NCI-H1105 (cell line): ENCODE measurements at regions not wholly inside any gene's neighbourhood (a gene's known extent, or its start where the extent isn't known, plus 50 kb on each side); places are given as distances from the start of the nearest gene placed in this dataset.

ENCODE experiments used
- DNase-seq: peaks from one replicate; lab custom pipeline; 2025; lab: John Stamatoyannopoulos, UW

DNA sequence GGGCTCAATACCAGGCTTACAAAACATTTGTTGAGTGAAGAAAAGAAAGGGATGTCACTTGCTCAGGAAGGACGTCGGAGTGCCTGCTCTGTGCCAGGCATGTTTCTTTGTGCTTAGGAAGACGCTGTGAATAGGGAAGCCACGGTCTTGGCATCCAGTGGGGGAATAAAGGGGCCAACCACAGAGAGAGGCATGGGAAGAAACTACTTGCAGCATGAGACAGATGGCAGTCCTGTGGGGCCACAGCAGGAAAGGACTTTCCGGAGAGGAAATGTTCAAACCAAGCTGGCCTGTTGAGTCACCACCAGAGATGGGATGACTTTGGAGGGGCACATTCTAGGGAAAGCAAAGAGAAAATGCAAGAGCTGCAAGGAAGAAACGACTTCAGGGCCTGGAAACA, 173.2 kb downstream of the CDH26 start:
- DNase-seq: no peak

DNA sequence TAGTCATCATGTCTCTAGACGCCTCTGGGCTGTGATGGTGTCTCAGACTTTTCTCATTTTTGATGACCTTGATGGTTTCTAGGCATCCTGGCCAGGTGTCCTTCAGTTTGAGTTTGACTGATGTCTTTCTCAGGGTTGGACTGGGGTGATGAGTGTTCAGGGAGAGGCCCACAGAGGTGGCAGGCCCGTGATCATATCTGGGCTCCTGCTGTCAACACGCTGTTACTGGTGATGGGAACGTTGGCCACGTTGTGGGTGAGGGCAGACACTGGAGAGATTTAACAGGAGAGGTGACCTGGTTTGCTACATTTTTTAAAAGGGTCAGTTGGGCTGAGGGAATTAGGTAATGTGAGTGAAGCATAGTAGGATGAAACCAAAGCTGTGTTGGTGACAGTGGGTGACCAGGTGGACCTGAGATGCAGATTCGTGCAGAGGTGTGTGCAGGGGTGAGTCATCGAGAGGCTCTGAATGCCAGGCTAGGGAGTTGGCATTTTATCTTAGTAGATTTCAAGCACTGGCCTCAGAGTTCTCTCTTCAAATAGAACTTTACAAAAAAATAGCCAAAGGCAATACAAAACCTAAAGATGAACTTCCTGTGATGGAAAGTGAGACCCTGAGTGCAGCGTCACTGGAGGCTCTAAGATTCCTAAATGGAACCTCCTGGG, 174.1 kb downstream of the CDH26 start:
- DNase-seq: no peak

DNA sequence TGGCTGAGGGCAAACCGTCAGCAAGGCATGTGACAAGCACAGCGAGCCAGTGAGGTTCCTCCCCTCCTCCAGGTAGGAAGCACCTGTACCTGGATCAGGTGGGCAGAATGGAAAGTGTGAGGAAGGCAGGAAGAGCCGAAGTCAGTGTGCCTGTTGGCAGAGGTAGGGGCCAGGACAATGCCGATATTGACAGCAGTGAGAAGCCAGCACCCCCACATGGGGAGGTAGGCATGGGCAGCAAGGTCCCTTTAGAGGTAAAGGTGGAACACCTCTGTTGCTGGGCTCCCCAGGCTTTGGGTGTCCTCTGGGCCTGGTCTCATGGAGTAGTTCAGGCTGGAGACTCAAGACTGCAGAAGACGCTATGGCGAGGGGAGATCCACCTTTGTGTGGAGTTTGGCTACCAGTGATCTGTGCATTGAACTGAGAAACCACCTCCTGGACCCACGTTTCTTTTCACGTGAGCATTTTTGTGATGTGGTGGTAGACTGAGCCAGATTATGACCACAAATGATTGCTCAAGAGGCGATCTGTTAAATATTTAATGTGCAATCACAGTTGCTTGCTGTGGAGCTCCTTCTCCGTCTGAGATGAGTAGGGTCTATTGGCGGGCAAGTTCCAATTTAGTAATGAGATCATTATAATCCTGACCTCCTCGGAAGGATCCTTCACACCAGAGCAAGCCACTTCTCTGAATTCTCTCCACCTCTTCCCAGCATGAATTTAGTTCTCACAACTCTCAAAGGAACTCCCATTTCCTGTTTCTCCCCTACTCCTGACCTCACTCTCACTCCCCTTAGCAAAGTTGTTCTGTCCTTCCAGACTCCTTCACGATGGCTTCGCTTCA, 174.8 kb downstream of the CDH26 start:
- no peak for DNase-seq

DNA sequence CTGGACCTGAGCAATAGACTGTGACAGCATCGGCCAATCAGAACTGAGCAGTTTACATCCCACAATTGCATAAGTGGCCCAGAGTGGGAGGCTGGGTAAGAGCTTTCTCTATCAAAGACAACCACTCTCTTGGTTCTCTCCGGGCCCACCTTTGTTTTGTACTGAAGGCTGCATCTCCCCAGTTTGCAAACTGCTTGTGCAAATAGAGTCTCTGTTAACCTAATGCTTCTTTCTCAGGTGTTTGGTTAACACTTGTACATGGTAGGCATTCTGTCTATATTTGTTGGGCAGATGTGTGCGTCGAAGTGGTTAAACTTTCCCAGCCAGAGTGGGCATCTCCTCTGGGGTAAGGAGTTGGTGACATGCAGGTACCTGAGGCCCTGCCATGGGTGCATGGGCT, 177.1 kb downstream of the CDH26 start:
- no peak for DNase-seq

DNA sequence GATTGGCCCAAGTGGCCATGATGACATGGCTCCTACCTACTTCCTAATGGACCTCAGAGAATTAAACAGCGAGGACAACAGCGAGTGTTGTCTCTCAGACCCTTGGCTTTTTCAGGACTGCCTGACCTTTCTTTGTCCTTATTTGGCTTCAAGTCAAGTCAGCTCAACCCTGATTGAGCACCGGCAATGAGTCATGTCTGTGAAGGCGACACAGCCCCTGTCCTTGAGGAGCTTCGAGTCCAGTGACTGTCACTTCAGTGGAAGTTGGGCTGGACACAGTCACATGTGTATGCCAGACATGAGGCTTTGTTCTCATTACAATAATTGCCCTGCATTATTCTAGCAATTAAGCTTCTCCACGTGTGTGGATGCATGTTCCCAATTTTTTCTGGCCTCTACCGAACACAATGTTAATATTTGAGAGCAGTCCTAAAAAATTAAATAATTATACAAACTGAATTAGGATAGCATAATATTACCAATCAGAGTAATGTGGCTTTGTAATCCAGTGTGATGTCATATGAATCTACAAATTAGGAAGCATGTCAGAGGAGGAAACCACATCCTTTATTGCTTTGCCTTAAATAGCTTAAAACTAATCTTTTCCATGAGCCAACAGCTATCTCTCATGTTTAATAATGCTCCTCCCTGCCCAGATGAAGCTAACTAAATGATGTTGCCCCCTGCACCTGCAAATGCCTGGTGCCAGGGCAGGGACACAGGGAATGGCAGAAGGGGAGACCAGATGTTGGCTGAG, 178.6 kb downstream of the CDH26 start:
- no peak for DNase-seq

DNA sequence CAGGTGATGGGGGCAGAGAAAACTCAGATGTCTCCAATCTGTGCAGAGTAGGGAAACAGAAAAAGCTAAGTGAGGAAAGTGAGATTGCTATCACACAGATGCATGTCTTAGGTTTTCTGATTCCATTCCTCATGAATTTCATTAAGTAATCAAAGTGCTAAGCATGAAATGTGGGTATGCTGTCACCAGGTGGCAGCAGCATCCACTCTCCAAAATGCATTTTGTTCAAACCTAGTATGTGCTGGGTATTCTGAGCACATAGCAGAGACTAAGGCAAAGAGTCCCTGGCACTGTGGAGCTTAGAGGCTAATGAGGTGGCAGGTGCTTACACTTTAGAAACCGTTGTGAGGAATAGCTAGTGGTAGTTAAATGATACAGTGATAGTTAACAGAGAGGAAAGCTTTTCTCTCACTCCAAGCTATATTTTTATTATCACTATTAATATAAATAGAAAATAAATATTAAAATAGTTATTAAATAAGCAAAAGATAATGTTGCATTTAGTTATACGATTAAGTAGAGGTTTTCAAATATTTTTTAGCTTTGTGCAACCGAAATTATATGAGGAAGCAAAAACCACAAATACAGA, 179.5 kb downstream of the CDH26 start:
- no peak for DNase-seq

DNA sequence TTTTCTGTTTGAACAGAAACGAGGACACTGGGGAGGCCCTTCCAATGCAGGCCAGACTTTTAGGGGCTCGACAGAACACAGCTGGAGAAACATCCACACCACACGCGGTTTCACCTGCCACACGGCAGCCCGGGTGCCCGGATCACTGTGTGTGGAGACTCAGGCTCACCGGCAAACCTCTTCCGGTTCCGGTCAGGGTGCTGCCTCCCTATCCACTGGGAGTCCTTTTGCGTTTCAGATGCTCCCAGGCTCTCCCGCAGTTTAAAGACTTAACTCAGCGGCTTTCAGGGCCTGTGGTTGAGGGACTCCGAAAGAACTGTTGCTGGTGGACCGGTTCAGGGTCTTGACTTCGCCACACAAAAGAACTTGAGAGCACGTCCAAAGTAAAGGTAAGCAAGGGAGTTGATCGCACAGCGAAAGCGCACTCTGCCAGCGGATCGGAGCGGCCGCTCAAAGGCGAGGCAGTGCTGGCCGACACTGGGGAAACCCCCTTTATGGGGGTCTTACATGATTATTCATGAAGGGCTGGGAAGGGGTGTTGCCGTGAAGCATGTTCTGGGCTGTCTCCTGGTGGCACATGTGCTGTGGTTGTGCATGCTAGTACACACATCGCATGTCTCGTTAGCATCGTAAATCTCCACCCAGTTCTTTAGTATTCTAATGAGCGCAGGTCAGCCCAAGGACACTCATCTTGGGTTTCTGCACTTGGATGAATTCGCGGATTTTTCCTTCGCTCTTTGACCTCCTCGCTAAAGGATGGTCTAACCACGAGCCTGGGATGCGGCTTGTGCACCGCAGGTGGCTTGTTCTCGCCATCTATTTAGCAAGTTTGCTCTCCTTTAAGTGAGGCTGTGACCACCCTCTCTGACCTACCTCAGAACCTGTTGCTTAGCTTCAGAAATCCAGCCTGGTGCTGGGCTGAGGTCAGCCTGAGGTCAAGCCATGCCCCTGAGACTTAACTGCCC, 180.3 kb downstream of the CDH26 start:
- no peak for DNase-seq

DNA sequence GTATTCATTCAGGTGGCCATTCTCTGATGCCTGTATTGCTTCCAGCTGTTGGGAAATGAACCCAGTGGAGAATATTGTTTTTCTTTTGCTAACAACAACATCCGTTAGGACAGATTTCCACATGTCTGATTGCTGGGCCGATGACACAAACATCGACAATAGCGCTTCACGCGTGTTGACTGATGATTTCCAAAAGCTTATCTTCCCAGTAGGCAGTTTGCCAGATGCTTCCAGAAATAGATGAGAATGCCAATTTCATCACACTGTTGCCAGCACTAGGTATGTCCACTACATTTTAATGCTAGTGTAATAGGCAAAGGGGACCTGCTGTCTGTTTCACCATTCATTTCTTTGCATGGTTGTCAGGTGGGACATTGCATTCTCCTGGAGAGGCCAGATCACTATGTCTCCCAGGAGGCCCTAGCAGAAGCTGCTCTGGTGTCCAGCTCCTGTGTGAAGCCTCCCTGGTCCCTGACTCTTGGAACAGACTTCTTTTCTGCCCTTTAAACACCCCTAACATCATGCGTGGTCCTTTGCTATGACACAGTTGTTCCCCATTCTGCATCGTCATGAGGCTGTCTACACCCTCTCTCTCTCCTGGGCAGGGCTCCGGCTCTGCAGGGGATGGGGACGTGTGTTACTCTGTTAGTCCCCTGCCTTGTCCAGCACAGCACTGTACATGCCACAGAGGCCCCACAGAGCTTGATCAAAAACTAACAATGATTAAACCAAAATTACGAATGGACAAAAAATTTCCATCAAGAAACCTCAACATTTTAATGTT, 181.6 kb downstream of the CDH26 start:
- no peak for DNase-seq

DNA sequence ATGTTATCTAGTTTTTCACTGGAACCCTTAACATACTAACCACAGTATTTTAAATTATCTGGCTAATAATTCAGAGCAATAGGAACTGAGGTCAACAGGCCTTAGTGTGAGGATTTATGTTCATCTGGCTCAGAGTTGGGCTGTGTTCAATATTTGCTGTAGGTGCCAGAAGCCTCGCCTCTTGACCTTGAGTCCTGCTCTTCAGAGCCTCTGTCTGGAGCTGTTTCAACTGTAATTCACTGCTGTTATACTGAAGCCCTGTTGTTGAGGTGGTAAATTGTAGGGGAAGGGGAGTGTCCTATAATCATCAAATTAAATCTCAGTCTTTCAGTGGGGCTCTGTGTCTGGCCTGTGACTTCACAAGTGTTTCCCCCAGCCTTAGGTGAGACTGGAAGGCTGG, 184.4 kb downstream of the CDH26 start:
- no peak for DNase-seq

DNA sequence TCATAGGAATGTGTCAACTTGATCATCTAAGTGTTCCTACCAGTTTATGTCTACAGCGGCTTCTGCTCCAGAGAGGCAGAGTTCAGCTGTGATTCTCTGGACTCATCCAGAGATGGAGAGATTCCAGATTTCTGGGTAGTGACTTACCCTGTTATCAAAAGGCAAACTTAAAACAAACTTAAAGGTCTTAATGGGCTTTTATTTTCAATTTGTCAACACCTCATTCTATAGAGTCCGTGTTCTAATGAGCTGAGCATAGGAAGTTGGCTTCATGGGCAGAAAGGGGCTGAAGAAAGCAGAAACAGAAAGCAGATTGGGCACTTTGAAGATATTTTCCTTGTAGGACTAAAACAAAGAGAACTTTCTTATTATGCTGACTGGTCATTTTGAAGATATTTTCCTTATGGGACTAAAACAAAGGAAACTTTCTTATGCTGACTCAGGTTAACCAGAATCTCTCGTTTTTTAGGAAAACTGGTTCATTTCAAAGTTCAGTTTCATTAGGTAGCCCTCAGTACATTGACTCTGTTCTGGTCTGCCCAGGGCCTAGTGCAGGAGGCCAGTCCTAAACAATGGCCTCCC, 185.1 kb downstream of the CDH26 start:
- no peak for DNase-seq

DNA sequence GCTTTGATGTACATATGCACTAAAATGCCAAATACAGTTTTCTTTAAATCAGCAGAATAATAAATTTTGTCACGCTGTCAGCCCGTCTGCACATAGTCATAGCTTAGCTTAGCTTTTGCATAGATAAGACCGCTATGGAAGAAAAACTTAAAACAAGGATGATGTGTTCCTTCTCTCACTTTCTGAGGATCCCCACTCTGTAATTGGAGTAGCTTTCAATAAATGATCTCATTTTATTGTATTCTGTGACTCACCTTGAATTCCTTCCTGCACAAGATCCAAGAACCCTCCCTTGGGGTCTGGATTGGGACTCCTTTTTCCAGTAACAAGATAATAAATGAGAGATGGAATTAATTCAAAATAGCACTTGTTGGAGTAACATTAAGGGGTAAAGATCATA, 186.2 kb downstream of the CDH26 start:
- DNase-seq: no peak

DNA sequence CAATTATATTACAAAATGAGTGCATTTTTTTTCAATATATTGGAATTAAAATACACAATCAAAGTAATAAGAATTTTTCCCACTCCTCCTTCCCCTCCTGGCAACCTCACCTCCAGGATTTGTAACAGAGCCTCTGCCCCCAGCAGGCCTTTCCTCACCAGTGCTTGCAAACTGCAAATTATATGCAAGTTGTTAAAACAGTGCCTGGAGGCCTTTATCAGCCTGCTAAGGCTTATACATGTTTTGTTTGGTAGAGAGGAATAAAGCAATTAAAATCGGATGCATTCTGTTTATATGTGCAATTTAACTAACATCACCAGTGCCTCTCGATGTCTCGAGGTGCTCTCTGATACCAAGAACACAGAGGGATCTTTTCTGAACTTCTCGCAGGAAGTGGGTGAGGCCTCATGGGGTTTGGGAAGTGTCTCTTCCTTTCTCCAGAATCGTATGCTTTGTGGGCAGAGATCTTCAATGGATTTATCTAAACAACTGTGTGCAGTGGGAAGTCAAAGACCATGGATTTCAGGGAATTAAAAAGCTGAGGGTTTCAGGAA, 186.8 kb downstream of the CDH26 start:
- no peak for DNase-seq

DNA sequence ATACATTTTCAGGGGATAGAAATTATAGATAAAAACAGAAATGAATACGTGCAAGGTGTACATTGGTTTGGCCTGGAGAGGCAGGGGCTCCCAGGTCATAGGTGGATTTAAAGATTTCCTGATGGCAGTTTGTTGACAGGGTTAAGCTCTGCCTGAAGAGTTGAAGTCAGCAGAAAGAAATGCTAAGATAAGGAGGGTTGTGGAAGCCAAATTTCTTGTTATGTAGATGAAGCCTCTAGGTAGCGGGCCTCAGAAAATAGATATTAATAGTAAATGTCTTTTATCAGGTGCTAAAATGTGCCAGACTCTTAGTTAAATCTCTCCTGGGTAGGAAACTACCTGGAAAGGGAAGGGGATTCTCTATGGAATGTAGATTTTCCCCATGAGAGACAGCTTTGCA, 188.8 kb downstream of the CDH26 start:
- no peak for DNase-seq

DNA sequence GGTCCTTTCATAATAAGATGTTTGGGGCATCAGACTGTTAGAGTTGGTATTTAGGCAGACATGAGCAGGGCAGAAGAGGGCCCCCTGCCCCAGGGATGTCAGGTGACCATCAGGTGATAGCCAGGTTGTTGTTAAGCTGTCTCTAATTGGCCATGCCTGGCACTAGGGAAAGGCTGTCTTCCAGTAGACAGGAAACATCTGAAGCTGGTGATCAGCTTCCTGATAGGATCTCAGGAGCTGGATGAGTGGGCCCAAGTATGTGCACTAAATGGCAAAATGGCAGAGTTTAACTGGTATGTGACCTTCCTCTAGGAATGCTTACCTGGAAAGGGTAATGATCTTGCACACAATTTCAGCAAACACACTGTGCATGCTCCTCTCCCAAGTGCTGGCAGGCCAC, 190.7 kb downstream of the CDH26 start:
- no peak for DNase-seq

DNA sequence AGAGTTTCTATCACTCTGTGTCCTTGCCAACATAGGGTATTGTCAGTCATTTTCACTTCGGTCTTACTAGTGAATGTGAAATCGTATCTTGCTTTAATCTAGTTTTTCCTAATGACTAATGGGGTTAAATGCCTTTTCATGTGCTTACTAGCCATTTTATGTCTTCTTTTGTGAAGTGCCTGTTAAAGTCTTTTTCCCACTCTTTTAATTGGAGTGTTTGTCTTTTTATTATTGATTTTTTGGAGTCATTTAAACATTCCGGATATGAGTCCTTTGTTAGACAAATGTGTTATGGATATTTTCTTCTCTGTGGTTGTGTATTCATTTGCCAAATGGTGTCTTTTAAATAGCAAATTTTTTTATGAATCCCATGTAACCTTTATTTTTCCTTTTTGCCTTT, 194.6 kb downstream of the CDH26 start:
- DNase-seq: peak; percentile 86

DNA sequence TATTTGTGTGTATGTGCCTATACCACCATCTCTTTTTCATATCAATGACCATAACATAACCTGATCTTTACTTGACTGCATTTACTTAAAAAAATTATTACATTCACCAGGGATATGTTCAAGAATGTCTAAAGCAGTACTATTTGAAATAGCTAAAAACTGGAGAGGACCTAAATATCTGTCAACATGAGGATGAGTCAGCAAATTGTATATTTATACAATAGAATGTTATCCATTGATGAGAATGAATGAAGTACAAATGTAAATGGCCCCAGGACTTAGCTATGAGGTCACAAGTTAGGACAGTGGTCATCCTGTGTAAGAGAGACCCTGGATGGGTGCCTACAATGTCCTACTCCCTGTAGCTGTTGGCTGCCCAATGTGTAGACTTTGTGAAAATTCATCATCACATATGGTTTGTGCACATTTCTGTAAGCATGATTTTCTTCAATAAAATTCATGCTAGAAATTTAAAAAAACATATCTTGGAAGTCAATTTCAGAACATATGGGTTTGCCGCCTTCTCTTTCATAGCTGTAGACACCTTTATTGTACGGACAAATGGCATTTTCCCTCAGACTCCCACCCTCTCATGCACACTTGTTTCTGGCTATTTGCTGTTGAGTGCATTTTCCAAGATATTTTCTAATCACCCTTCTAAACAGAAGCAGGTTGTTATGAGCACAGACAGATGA, 202.4 kb downstream of the CDH26 start:
- no peak for DNase-seq

DNA sequence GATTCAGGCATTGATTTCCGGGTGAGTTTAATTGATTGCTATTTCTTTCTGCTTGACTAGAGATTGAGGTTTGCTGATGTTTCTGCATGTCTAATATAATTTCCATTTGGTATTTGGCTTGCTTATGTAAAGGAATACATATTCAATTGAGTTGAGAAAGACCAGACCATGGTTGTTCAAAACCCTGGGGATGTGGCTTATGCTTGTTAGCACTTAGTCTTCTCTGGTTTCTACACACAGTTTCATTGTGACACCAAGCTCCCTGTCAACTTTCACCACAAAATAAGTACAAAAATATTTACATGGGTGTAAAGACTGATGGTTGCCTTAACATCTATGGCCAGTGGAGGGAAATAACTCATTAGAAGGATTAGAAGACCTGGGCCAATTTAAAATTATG, 209.6 kb downstream of the CDH26 start:
- DNase-seq: no peak

DNA sequence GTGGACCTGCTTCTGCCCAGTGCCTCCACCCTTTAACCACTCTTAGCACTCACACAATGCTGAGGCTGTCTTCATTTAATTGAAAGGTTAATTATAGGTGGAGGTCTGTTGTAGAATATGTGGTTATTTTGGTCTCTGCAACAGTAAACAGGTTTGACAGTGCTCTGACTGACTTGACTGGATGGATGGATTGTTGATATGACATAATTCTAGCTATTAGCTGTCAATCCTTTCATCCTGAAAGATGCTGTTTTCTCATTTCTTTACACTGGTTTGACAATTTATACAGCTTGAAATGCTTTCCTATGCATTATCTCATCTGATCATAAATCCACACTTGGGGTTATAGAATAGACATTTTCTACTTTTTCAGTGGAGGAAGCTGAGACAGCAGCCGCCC, 210.7 kb downstream of the CDH26 start:
- DNase-seq: no peak

DNA sequence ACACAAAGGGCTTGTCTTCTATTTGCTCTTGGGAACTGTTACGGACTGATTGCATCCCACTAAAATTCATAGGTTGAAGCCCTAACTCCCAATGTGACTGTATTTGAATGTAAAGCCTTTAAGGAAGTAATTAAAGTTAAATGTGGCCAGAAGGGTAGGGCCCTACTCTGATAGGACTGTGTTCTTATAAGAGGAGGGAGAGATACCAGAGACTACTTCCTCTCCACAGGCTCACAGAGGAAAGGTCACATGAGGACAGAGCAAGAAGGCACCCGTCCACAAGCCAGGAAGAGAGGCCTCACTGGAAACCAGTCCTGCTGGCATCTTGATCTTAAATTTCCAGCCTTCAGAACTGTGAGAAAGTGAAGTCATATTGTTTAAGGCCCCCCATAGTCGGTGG, 211.9 kb downstream of the CDH26 start:
- DNase-seq: no peak
